H1 (cell line): ENCODE measurements at regions not wholly inside any gene's neighbourhood (a gene's known extent, or its start where the extent isn't known, plus 50 kb on each side); places are given as distances from the start of the nearest gene placed in this dataset.

ENCODE experiments used
- CTCF ChIA-PET: fragments of 300-600 bp; sonication (Branson Sonifier 250); formaldehyde crosslinking; loops from one replicate; lab custom pipeline; 2021; ENCODE audit not compliant: partially characterized antibody; lab: Charles Lee
- POLR2A ChIA-PET: fragments of 300-600 bp; sonication (Branson Sonifier 250); formaldehyde crosslinking; loops from one replicate; lab custom pipeline; 2021; ENCODE audit warnings: inconsistent platforms; ENCODE audit not compliant: partially characterized antibody; lab: Charles Lee
- DNase-seq, 2 experiments: peaks; one replicate each; pipeline versions ENCODE4 v3.0.0 to v3.0.0-alpha.2; 2010 to 2022; ENCODE audit warnings: low spot score in 2 of 2, low read depth in 1 of 2, mixed read lengths in 1 of 2
- FAIRE-seq: peaks from 2 replicates; lab custom pipeline; 2011; peaks lifted over from hg19 to GRCh38; lab: Jason Lieb, UNC
- H2AFZ ChIP-seq: 2 replicates; pipeline ENCODE4 v1.8.1; 2012; ENCODE audit warnings: low read length, inconsistent platforms
- H2AK5ac ChIP-seq: 2 replicates; pipeline ENCODE4 v1.6.1; 2013; ENCODE audit warnings: low read depth, low read length
- H2BK120ac ChIP-seq: replicated peaks from 2 replicates; pipeline ENCODE3; 2013; ENCODE audit warnings: low read depth, low read length, inconsistent platforms
- H2BK12ac ChIP-seq: 2 replicates; pipeline ENCODE4 v1.6.1; 2013; ENCODE audit warnings: low read depth, low read length
- H2BK15ac ChIP-seq: 2 replicates; pipeline ENCODE4 v1.6.1; 2013; ENCODE audit warnings: low read length
- H2BK20ac ChIP-seq: 2 replicates; pipeline ENCODE4 v1.6.1; 2013; ENCODE audit warnings: low read length
- H2BK5ac ChIP-seq: 2 replicates; pipeline ENCODE4 v1.6.1; 2013; ENCODE audit warnings: low read depth, low read length
- H3K14ac ChIP-seq: 2 replicates; pipeline ENCODE4 v1.6.1; 2013; ENCODE audit warnings: inconsistent platforms; ENCODE audit not compliant: insufficient read length
- H3K18ac ChIP-seq: 2 replicates; pipeline ENCODE4 v1.6.1; 2013; ENCODE audit warnings: low read length; ENCODE audit errors: extremely low read depth
- H3K23ac ChIP-seq: 2 replicates; pipeline ENCODE4 v1.6.1; 2013; ENCODE audit warnings: inconsistent platforms; ENCODE audit not compliant: insufficient read length
- H3K23me2 ChIP-seq: 2 replicates; pipeline ENCODE4 v1.6.1; 2013; ENCODE audit warnings: low read depth, low read length
- H3K27ac ChIP-seq: 2 replicates; pipeline ENCODE4 v1.6.1; 2011; ENCODE audit warnings: low read depth, low read length, inconsistent platforms
- H3K27me3 ChIP-seq, 4 experiments: replicated peaks in 1 of 4; 1 replicate in 1 of 4; 2 replicates in 3 of 4; pipeline versions ENCODE4 v1.6.1 to v1.8.1; 2011 to 2013; ENCODE audit warnings: low read length in 3 of 4, mild to moderate bottlenecking in 3 of 4, inconsistent platforms in 2 of 4, mixed read lengths in 2 of 4, moderate library complexity in 1 of 4; ENCODE audit not compliant: control insufficient read depth in 3 of 4, insufficient read depth in 3 of 4; ENCODE audit errors: extremely low read depth in 1 of 4
- H3K36me3 ChIP-seq, 4 experiments: 2 replicates each; pipeline versions ENCODE4 v1.6.1 to v1.8.1; 2011 to 2013; ENCODE audit warnings: mild to moderate bottlenecking in 4 of 4, low read length in 3 of 4, moderate library complexity in 2 of 4, control low read depth in 1 of 4, inconsistent platforms in 1 of 4; ENCODE audit not compliant: insufficient read depth in 4 of 4, control insufficient read depth in 2 of 4
- H3K4ac ChIP-seq: replicated peaks from 2 replicates; pipeline ENCODE3; 2013; ENCODE audit warnings: low read length, low read depth, mixed read lengths, inconsistent platforms; ENCODE audit not compliant: insufficient read length
- H3K4me1 ChIP-seq, 4 experiments: replicated peaks in 1 of 4; 1 replicate in 1 of 4; 2 replicates in 3 of 4; pipeline versions ENCODE4 v1.6.1 to v1.8.1; 2011 to 2013; ENCODE audit warnings: low read length in 3 of 4, inconsistent platforms in 2 of 4, mixed read lengths in 1 of 4; ENCODE audit not compliant: insufficient read depth in 4 of 4, control insufficient read depth in 3 of 4
- H3K4me2 ChIP-seq, 2 experiments: 2 replicates each; pipeline versions ENCODE4 v1.6.1 to v1.8.1; 2011 to 2013; ENCODE audit warnings: low read depth in 2 of 2, low read length in 2 of 2, control low read depth in 1 of 2, inconsistent platforms in 1 of 2, mild to moderate bottlenecking in 1 of 2; ENCODE audit not compliant: insufficient read depth in 1 of 2
- H3K4me3 ChIP-seq, 4 experiments: fragments of 200-600, 300-600 bp in 1 of 4; sonication (generic), shearing (Covaris generic), sonication (Bioruptor Twin) in 1 of 4; 2 replicates each; pipeline versions ENCODE4 v1.5.1 to v1.8.1; 2011 to 2016; ENCODE audit warnings: low read length in 4 of 4, low read depth in 3 of 4, control low read depth in 2 of 4, inconsistent platforms in 2 of 4, mild to moderate bottlenecking in 2 of 4, mixed read lengths in 1 of 4, moderate library complexity in 1 of 4; ENCODE audit not compliant: insufficient read depth in 2 of 4; ENCODE audit errors: extremely low read depth in 1 of 4
- H3K56ac ChIP-seq: replicated peaks from 2 replicates; pipeline ENCODE3; 2013; ENCODE audit warnings: low read depth, mild to moderate bottlenecking, mixed read lengths, low read length, inconsistent platforms; ENCODE audit not compliant: insufficient read length
- H3K79me1 ChIP-seq: 2 replicates; pipeline ENCODE4 v1.6.1; 2013; ENCODE audit warnings: low read depth, low read length, control low read depth
- H3K79me2 ChIP-seq, 2 experiments: 2 replicates each; pipeline versions ENCODE4 v1.6.1 to v1.8.1; 2012 to 2013; ENCODE audit warnings: low read length in 2 of 2, mild to moderate bottlenecking in 2 of 2, inconsistent platforms in 1 of 2; ENCODE audit not compliant: insufficient read depth in 2 of 2, control insufficient read depth in 1 of 2
- H3K9ac ChIP-seq, 4 experiments: replicated peaks in 1 of 4; 1 replicate in 1 of 4; 2 replicates in 3 of 4; pipeline versions ENCODE4 v1.6.1 to v1.8.1; 2011 to 2013; ENCODE audit warnings: low read depth in 3 of 4, low read length in 3 of 4, control low read depth in 2 of 4, mild to moderate bottlenecking in 2 of 4, moderate library complexity in 2 of 4, inconsistent platforms in 1 of 4; ENCODE audit errors: extremely low read depth in 1 of 4
- H3K9me3 ChIP-seq, 2 experiments: 2 replicates each; pipeline versions ENCODE4 v1.6.1 to v1.8.1; 2012 to 2013; ENCODE audit warnings: mild to moderate bottlenecking in 2 of 2, moderate library complexity in 2 of 2, control low read depth in 1 of 2, inconsistent platforms in 1 of 2, low read depth in 1 of 2, low read length in 1 of 2, mixed read lengths in 1 of 2; ENCODE audit not compliant: insufficient read depth in 2 of 2
- H4K20me1 ChIP-seq, 2 experiments: replicated peaks in 1 of 2; 2 replicates each; pipeline versions ENCODE3 to v1.8.1; 2011 to 2013; ENCODE audit warnings: inconsistent platforms in 2 of 2, low read length in 2 of 2, mild to moderate bottlenecking in 1 of 2; ENCODE audit not compliant: insufficient read depth in 2 of 2, control insufficient read depth in 1 of 2
- H4K5ac ChIP-seq: 2 replicates; pipeline ENCODE4 v1.6.1; 2013; ENCODE audit warnings: low read length, low read depth, mixed read lengths, inconsistent platforms; ENCODE audit not compliant: insufficient read length
- H4K8ac ChIP-seq: 2 replicates; pipeline ENCODE4 v1.8.0; 2013; ENCODE audit warnings: mild to moderate bottlenecking, moderate library complexity, low read length, inconsistent platforms; ENCODE audit not compliant: insufficient read depth; ENCODE audit errors: extremely low read depth
- H4K91ac ChIP-seq: replicated peaks from 2 replicates; pipeline ENCODE3; 2013; ENCODE audit warnings: low read length, mixed read lengths, inconsistent platforms; ENCODE audit not compliant: insufficient read length
- CBX5 ChIP-seq: fragments of 300-800, 300-1000 bp; sonication (generic); IDR thresholded peaks from 2 replicates; pipeline ENCODE4 v1.7.1; 2016; ENCODE audit warnings: antibody characterized with exemption, low read length, low read depth
- WGBS, 2 experiments: shearing (Covaris generic) in 1 of 2; methylation state at CpG; one replicate each; pipeline versions ENCODE4 v1.1.6 to v1.1.7; 2013 to 2015; ENCODE audit warnings: low lambda C conversion rate in 2 of 2, mixed read lengths in 2 of 2, inconsistent platforms in 1 of 2, low coverage in 1 of 2, missing lambda C conversion rate in 1 of 2; ENCODE audit not compliant: insufficient replicate concordance in 2 of 2, insufficient coverage in 1 of 2, insufficient read length in 1 of 2; ENCODE audit errors: extremely low coverage in 1 of 2, missing lambda C conversion rate in 1 of 2; 5-methylcytosine and 5-hydroxymethylcytosine counted together

- no peak overlapping the region for H3K4me3 ChIP-seq
- H2AK5ac ChIP-seq, result no peak overlapping the region
- no peaks in the 10 kb centered on the region for H3K36me3 ChIP-seq
- H4K91ac ChIP-seq, result no peak overlapping the region
- H3K56ac ChIP-seq, result no peak overlapping the region
- TF ChIP-seq CBX5, result no peak
- no peak overlapping the region for H3K18ac ChIP-seq
- no peak overlapping the region for H3K14ac ChIP-seq
- no peak overlapping the region for H4K8ac ChIP-seq
- no peak overlapping the region for H2BK15ac ChIP-seq
- no peaks in the 10 kb centered on the region for H4K20me1 ChIP-seq
- no peak overlapping the region for H3K4me2 ChIP-seq
- no peak overlapping the region for H2BK20ac ChIP-seq
- no peak overlapping the region for H2BK5ac ChIP-seq
- FAIRE-seq (no peak), DNase-seq (no peak)
- H3K9ac ChIP-seq, result no peak overlapping the region
- H2BK12ac ChIP-seq, result no peak overlapping the region
- CTCF ChIA-PET, result no interaction called here
- no peaks in the 10 kb centered on the region; a peak in 1 of 4 replicates for H3K9me3 ChIP-seq
- no peak overlapping the region for H4K5ac ChIP-seq
- H3K4me1 ChIP-seq, result no peaks in the 10 kb centered on the region
- no peaks in the 10 kb centered on the region for H3K79me1 ChIP-seq
- no peaks in the 10 kb centered on the region for H3K23me2 ChIP-seq
- H3K23ac ChIP-seq, result no peak overlapping the region
- no peak overlapping the region for H3K27ac ChIP-seq
- no peak overlapping the region for H2BK120ac ChIP-seq
- POLR2A ChIA-PET, result no interaction called here
- no peaks in the 10 kb centered on the region for H3K27me3 ChIP-seq
- no peak overlapping the region for H3K4ac ChIP-seq
- H3K79me2 ChIP-seq, result no peaks in the 10 kb centered on the region
- H2AFZ ChIP-seq, result no peak overlapping the region
- WGBS, 2 experiments, result 93% methylated on average over 2 of the region's 3 CpGs; no CpG with 5 or more reads in 1 of the 2 experiments
Measured at GRCh38 chrX:117568238-117568637, 548.4 kb downstream of the KLHL13 start.
